Naive B cell (primary cell): ENCODE measurements at regions not wholly inside any gene's neighbourhood (a gene's known extent, or its start where the extent isn't known, plus 50 kb on each side); places are given as distances from the start of the nearest gene placed in this dataset.

ENCODE experiments used
- ATAC-seq, 2 donors: fragments of 150-1000 bp; cut with Tn5 transposase; 2 replicates each; pipeline ENCODE4 v1.10.0; 2021; ENCODE audit warnings: low read depth in 2 of 2, mild to moderate bottlenecking in 2 of 2, moderate library complexity in 2 of 2
- DNase-seq: peaks from one replicate; pipeline ENCODE4 v3.0.0; 2022
- H3K27ac Mint-ChIP-seq, 6 donors: one replicate each; pipeline ENCODE4 v1.8.0; 2020 to 2022; ENCODE audit warnings: mild to moderate bottlenecking in 6 of 6, mixed read lengths in 6 of 6, moderate library complexity in 5 of 6, inconsistent platforms in 2 of 6
- H3K27me3 Mint-ChIP-seq, 3 donors: one replicate each; pipeline ENCODE4 v1.8.0; 2021 to 2022; ENCODE audit warnings: mixed read lengths in 3 of 3, mild to moderate bottlenecking in 1 of 3
- H3K36me3 Mint-ChIP-seq, 2 donors: one replicate each; pipeline ENCODE4 v1.8.0; 2020 to 2022; ENCODE audit warnings: mixed read lengths in 2 of 2, inconsistent platforms in 1 of 2, mild to moderate bottlenecking in 1 of 2
- H3K4me1 Mint-ChIP-seq, 3 donors: one replicate each; pipeline ENCODE4 v1.8.0; 2020 to 2022; ENCODE audit warnings: mixed read lengths in 3 of 3, inconsistent platforms in 1 of 3, mild to moderate bottlenecking in 1 of 3, moderate library complexity in 1 of 3
- H3K4me3 Mint-ChIP-seq, 8 donors: one replicate each; pipeline ENCODE4 v1.8.0; 2020 to 2022; ENCODE audit warnings: mild to moderate bottlenecking in 8 of 8, mixed read lengths in 8 of 8, moderate library complexity in 8 of 8, inconsistent platforms in 2 of 8
- H3K9me3 Mint-ChIP-seq, 7 donors: one replicate each; pipeline ENCODE4 v1.8.0; 2020 to 2022; ENCODE audit warnings: mixed read lengths in 7 of 7, mild to moderate bottlenecking in 5 of 7, inconsistent platforms in 2 of 7, moderate library complexity in 1 of 7

GRCh38 chr10:125484035-125484732 is 198.8 kb downstream of the TEX36 start:
- Mint-ChIP-seq H3K36me3 (no peaks in the 10 kb centered on the region), H3K27ac (no peak overlapping the region), H3K27me3 (peaks cover 6 to 39% (median 21%) of the 10 kb centered on the region in 3 donors), H3K9me3 (peaks cover 0 to 2% (median 0%) of the 10 kb centered on the region in 7 donors), H3K4me1 (no peaks in the 10 kb centered on the region), H3K4me3 (no peak overlapping the region)
- ATAC-seq (no peak), DNase-seq (no peak)

- Mint-ChIP-seq H3K27me3 (peaks cover 13 to 39% (median 27%) of the 10 kb centered on the region in 3 donors), H3K4me3 (no peak overlapping the region), H3K4me1 (no peaks in the 10 kb centered on the region), H3K9me3 (peaks cover 0 to 2% (median 0%) of the 10 kb centered on the region in 7 donors), H3K36me3 (no peaks in the 10 kb centered on the region), H3K27ac (peak overlapping the region in 1 of 6 donors; percentile 19)
- DNase-seq (no peak), ATAC-seq (no peak)
These were observed 200.3 kb downstream of the TEX36 start for GRCh38 chr10:125482637-125483036.

GRCh38 chr10:125482108-125482507 is 200.9 kb downstream of the TEX36 start:
- H3K4me3 Mint-ChIP-seq, result no peak overlapping the region
- H3K27ac Mint-ChIP-seq, result peak overlapping the region in 1 of 6 donors; percentile 19
- no peaks in the 10 kb centered on the region for H3K36me3 Mint-ChIP-seq

GRCh38 chr10:125479059-125479458 is 203.9 kb downstream of the TEX36 start:
- H3K27ac Mint-ChIP-seq, result no peak overlapping the region
- no peak for ATAC-seq
- peaks cover 13 to 52% (median 33%) of the 10 kb centered on the region in 3 donors for H3K27me3 Mint-ChIP-seq

More at GRCh38 chr10:125482108-125482507, 200.9 kb downstream of the TEX36 start:
- H3K4me1 Mint-ChIP-seq, result no peaks in the 10 kb centered on the region
- H3K27me3 Mint-ChIP-seq, result peaks cover 13 to 44% (median 27%) of the 10 kb centered on the region in 3 donors
- H3K9me3 Mint-ChIP-seq, result peaks cover 0 to 2% (median 0%) of the 10 kb centered on the region in 7 donors
- DNase-seq (no peak), ATAC-seq (no peak)

GRCh38 chr10:125475815-125476214 is 207.1 kb downstream of the TEX36 start:
- DNase-seq, result no peak
- no peaks in the 10 kb centered on the region for H3K9me3 Mint-ChIP-seq
- no peaks in the 10 kb centered on the region for H3K4me1 Mint-ChIP-seq
- no peak overlapping the region for H3K27ac Mint-ChIP-seq
- H3K36me3 Mint-ChIP-seq, result no peaks in the 10 kb centered on the region
- ATAC-seq, result no peak
- no peak overlapping the region for H3K4me3 Mint-ChIP-seq
- H3K27me3 Mint-ChIP-seq, result peaks cover 13 to 59% (median 32%) of the 10 kb centered on the region in 3 donors

More at GRCh38 chr10:125479059-125479458, 203.9 kb downstream of the TEX36 start:
- no peak for DNase-seq
- Mint-ChIP-seq H3K9me3 (peaks cover 0 to 2% (median 0%) of the 10 kb centered on the region in 7 donors), H3K36me3 (no peaks in the 10 kb centered on the region), H3K4me3 (no peak overlapping the region), H3K4me1 (no peaks in the 10 kb centered on the region)

GRCh38 chr10:125473143-125473793 is 209.7 kb downstream of the TEX36 start:
- Mint-ChIP-seq H3K4me3 (no peak overlapping the region), H3K4me1 (no peaks in the 10 kb centered on the region)
- no peak for DNase-seq

GRCh38 chr10:125472010-125472607 is 210.9 kb downstream of the TEX36 start:
- Mint-ChIP-seq H3K27me3 (peaks cover 13 to 55% (median 42%) of the 10 kb centered on the region in 3 donors), H3K9me3 (no peaks in the 10 kb centered on the region), H3K27ac (no peak overlapping the region), H3K4me3 (no peak overlapping the region), H3K4me1 (no peaks in the 10 kb centered on the region), H3K36me3 (no peaks in the 10 kb centered on the region)
- ATAC-seq (no peak), DNase-seq (no peak)

More at GRCh38 chr10:125473143-125473793, 209.7 kb downstream of the TEX36 start:
- no peak for ATAC-seq
- Mint-ChIP-seq H3K9me3 (no peaks in the 10 kb centered on the region), H3K36me3 (no peaks in the 10 kb centered on the region), H3K27me3 (peaks cover 3 to 53% (median 32%) of the 10 kb centered on the region in 3 donors), H3K27ac (no peak overlapping the region)

GRCh38 chr10:125468278-125468677 is 214.7 kb downstream of the TEX36 start:
- ATAC-seq (no peak), DNase-seq (no peak)
- H3K27me3 Mint-ChIP-seq, result peaks cover 13 to 36% (median 34%) of the 10 kb centered on the region in 3 donors
- H3K27ac Mint-ChIP-seq, result no peak overlapping the region
- H3K36me3 Mint-ChIP-seq, result no peaks in the 10 kb centered on the region
- no peaks in the 10 kb centered on the region for H3K4me1 Mint-ChIP-seq
- no peak overlapping the region for H3K4me3 Mint-ChIP-seq
- no peaks in the 10 kb centered on the region for H3K9me3 Mint-ChIP-seq

GRCh38 chr10:125466685-125467084 is 216.3 kb downstream of the TEX36 start:
- ATAC-seq (no peak), DNase-seq (no peak)
- H3K4me3 Mint-ChIP-seq, result no peak overlapping the region
- no peaks in the 10 kb centered on the region for H3K4me1 Mint-ChIP-seq
- H3K27ac Mint-ChIP-seq, result no peak overlapping the region
- H3K36me3 Mint-ChIP-seq, result no peaks in the 10 kb centered on the region
- no peaks in the 10 kb centered on the region for H3K9me3 Mint-ChIP-seq
- H3K27me3 Mint-ChIP-seq, result peaks cover 13 to 34% (median 23%) of the 10 kb centered on the region in 3 donors

- H3K36me3 Mint-ChIP-seq, result no peaks in the 10 kb centered on the region
- peak overlapping the region in 1 of 8 donors; percentile 16 for H3K4me3 Mint-ChIP-seq
- peaks cover 7 to 11% (median 10%) of the 10 kb centered on the region in 3 donors for H3K27me3 Mint-ChIP-seq
- DNase-seq (no peak), ATAC-seq (no peak)
- H3K4me1 Mint-ChIP-seq, result no peaks in the 10 kb centered on the region
- H3K27ac Mint-ChIP-seq, result no peak overlapping the region
- H3K9me3 Mint-ChIP-seq, result no peaks in the 10 kb centered on the region
These were observed 220.1 kb downstream of the TEX36 start for GRCh38 chr10:125462845-125463244.

GRCh38 chr10:125460326-125460725 is 222.6 kb downstream of the TEX36 start:
- ATAC-seq (no peak), DNase-seq (no peak)
- Mint-ChIP-seq H3K27ac (no peak overlapping the region), H3K4me1 (no peaks in the 10 kb centered on the region), H3K36me3 (no peaks in the 10 kb centered on the region), H3K27me3 (peaks cover 0 to 11% (median 8%) of the 10 kb centered on the region in 3 donors), H3K4me3 (no peak overlapping the region), H3K9me3 (no peaks in the 10 kb centered on the region)

GRCh38 chr10:125457406-125457805 is 225.6 kb downstream of the TEX36 start:
- H3K9me3 Mint-ChIP-seq, result peaks cover 0 to 8% (median 4%) of the 10 kb centered on the region in 7 donors
- H3K27me3 Mint-ChIP-seq, result peaks cover 7 to 17% (median 8%) of the 10 kb centered on the region in 3 donors
- no peaks in the 10 kb centered on the region for H3K4me1 Mint-ChIP-seq
- ATAC-seq, result no peak
- no peak overlapping the region for H3K4me3 Mint-ChIP-seq
- no peak overlapping the region for H3K27ac Mint-ChIP-seq
- H3K36me3 Mint-ChIP-seq, result no peaks in the 10 kb centered on the region
- DNase-seq, result no peak

- Mint-ChIP-seq H3K4me3 (no peak overlapping the region), H3K4me1 (no peaks in the 10 kb centered on the region), H3K36me3 (no peaks in the 10 kb centered on the region), H3K27me3 (peaks cover 4 to 23% (median 13%) of the 10 kb centered on the region in 3 donors), H3K9me3 (peaks cover 0 to 14% (median 7%) of the 10 kb centered on the region in 7 donors), H3K27ac (no peak overlapping the region)
- DNase-seq, result no peak
- no peak for ATAC-seq
These were observed 227.1 kb downstream of the TEX36 start for GRCh38 chr10:125455855-125456254.
